ENCODE measurements at regions not wholly inside any gene's neighbourhood (a gene's known extent, or its start where the extent isn't known, plus 50 kb on each side); places are given as distances from the start of the nearest gene placed in this dataset.

GRCh38 chr3:110199588-110199943 is 862.2 kb upstream of the DPPA4 start:
- TF ChIP-seq, protein P1, sequence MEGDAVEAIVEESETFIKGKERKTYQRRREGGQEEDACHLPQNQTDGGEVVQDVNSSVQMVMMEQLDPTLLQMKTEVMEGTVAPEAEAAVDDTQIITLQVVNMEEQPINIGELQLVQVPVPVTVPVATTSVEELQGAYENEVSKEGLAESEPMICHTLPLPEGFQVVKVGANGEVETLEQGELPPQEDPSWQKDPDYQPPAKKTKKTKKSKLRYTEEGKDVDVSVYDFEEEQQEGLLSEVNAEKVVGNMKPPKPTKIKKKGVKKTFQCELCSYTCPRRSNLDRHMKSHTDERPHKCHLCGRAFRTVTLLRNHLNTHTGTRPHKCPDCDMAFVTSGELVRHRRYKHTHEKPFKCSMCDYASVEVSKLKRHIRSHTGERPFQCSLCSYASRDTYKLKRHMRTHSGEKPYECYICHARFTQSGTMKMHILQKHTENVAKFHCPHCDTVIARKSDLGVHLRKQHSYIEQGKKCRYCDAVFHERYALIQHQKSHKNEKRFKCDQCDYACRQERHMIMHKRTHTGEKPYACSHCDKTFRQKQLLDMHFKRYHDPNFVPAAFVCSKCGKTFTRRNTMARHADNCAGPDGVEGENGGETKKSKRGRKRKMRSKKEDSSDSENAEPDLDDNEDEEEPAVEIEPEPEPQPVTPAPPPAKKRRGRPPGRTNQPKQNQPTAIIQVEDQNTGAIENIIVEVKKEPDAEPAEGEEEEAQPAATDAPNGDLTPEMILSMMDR (conservative IDR thresholded peaks at IDR 0.05; ENCODE audit: low read length), result no peak
- no peak overlapping the region for H3K4me3 ChIP-seq (ENCODE audit: low read length)
- no peak for DNase-seq (ENCODE audit: low read depth)

GRCh38 chr3:110210086-110210660 is 861.4 kb upstream of the NECTIN3 start:
- H3K4me3 ChIP-seq (ENCODE audit: low read length), result no peak overlapping the region
- DNase-seq (ENCODE audit: low read depth), result no peak
- TF ChIP-seq, protein P1 (conservative IDR thresholded peaks at IDR 0.05; ENCODE audit: low read length), result no peak

GRCh38 chr3:110226645-110227044 is 845.0 kb upstream of the NECTIN3 start:
- TF ChIP-seq, protein P1 (conservative IDR thresholded peaks at IDR 0.05; ENCODE audit: low read length), result no peak
- no peak for DNase-seq (ENCODE audit: low read depth)
- H3K4me3 ChIP-seq (ENCODE audit: low read length), result no peak overlapping the region

GRCh38 chr3:110227991-110228390 is 843.6 kb upstream of the NECTIN3 start:
- H3K4me3 ChIP-seq (ENCODE audit: low read length), result no peak overlapping the region
- TF ChIP-seq, protein P1 (conservative IDR thresholded peaks at IDR 0.05; ENCODE audit: low read length), result no peak
- DNase-seq (ENCODE audit: low read depth), result no peak

- peak; percentile 56 for DNase-seq (ENCODE audit: low read depth)
- H3K4me3 ChIP-seq (ENCODE audit: low read length), result no peak overlapping the region
- TF ChIP-seq, protein P1 (conservative IDR thresholded peaks at IDR 0.05; ENCODE audit: low read length), result no peak
Observed at GRCh38 chr3:110234831-110235230, 836.8 kb upstream of the NECTIN3 start.

- DNase-seq (ENCODE audit: low read depth), result peak; percentile 52
- TF ChIP-seq, protein P1 (conservative IDR thresholded peaks at IDR 0.05; ENCODE audit: low read length), result no peak
- no peak overlapping the region for H3K4me3 ChIP-seq (ENCODE audit: low read length)
Observed at GRCh38 chr3:110236976-110237610, 834.5 kb upstream of the NECTIN3 start.

DNA sequence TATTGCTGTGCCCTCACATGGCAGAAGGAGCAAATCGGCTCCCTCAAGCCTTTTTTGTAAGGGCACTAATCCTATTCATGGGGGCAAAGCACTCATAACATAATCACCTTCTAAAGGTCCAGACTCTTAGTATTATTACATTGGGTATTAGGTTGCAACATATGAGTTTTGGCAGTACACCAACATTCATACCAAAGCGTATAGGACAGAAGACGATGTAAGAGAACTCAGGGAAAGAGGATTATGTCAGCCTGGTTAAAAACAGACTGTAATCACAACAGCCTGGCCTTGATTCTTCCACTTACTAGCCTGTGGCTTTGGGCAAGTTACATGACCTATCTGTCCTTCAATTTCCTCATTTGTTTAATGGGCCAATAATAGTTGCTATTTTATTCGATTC is 828.5 kb upstream of the NECTIN3 start:
- no peak overlapping the region for H3K4me3 ChIP-seq (ENCODE audit: low read length)
- TF ChIP-seq, protein P1 (conservative IDR thresholded peaks at IDR 0.05; ENCODE audit: low read length), result no peak
- peak; percentile 54 for DNase-seq (ENCODE audit: low read depth)
